SK-N-SH (cell line): ENCODE measurements at regions not wholly inside any gene's neighbourhood (a gene's known extent, or its start where the extent isn't known, plus 50 kb on each side); places are given as distances from the start of the nearest gene placed in this dataset.

Experiments
- CTCF ChIA-PET: fragments of 300-600, 350-600 bp; formaldehyde crosslinking; extraction: SDS; loops from one replicate; lab custom pipeline; 2021; lab: Yijun Ruan, JAX
- POLR2A ChIA-PET: fragments of 350-600 bp; sonication (Branson Sonifier 250); formaldehyde crosslinking; extraction: SDS; loops from one replicate; lab custom pipeline; 2020; ENCODE audit warnings: antibody characterized with exemption, inconsistent platforms; lab: Yijun Ruan, JAX
- DNase-seq: peaks from one replicate; pipeline ENCODE4 v3.0.0; 2012
- H2AFZ ChIP-seq: fragments of 200-600 bp; sonication (generic); 2 replicates; pipeline ENCODE4 v1.8.1; 2016; ENCODE audit warnings: antibody characterized with exemption, mild to moderate bottlenecking, low read depth
- H3F3A ChIP-seq: fragments of 200-600 bp; sonication (generic); replicated peaks from 2 replicates; pipeline ENCODE3; 2016; ENCODE audit warnings: antibody characterized with exemption, mild to moderate bottlenecking; ENCODE audit not compliant: insufficient read depth
- H3K27ac ChIP-seq, 2 experiments: fragments of 200-500 bp in 1 of 2; fragments of 200-600 bp in 1 of 2; sonication (Bioruptor generic) in 1 of 2; sonication (generic), shearing (Covaris generic) in 1 of 2; 2 replicates each; pipeline versions ENCODE4 v1.5.1 to v1.6.1; 2014 to 2016; ENCODE audit warnings: low read depth in 2 of 2, inconsistent platforms in 1 of 2, low read length in 1 of 2, mild to moderate bottlenecking in 1 of 2, mixed read lengths in 1 of 2
- H3K27me3 ChIP-seq: fragments of 200-600 bp; sonication (generic), shearing (Covaris generic); 2 replicates; pipeline ENCODE4 v1.6.1; 2016; ENCODE audit warnings: mixed run types; ENCODE audit not compliant: insufficient read depth
- H3K36me3 ChIP-seq, 2 experiments: fragments of 200-500 bp in 1 of 2; fragments of 200-600 bp in 1 of 2; sonication (Bioruptor generic) in 1 of 2; sonication (generic) in 1 of 2; replicated peaks in 1 of 2; 2 replicates each; pipeline versions ENCODE3 to v1.5.1; 2014 to 2016; ENCODE audit warnings: low read length in 1 of 2, mild to moderate bottlenecking in 1 of 2; ENCODE audit not compliant: insufficient read depth in 2 of 2, control insufficient read depth in 1 of 2
- H3K4me1 ChIP-seq, 2 experiments: fragments of 200-500 bp in 1 of 2; fragments of 200-600 bp in 1 of 2; sonication (Bioruptor generic) in 1 of 2; sonication (generic), shearing (Covaris generic) in 1 of 2; 2 replicates each; pipeline versions ENCODE4 v1.5.1 to v1.6.1; 2014 to 2016; ENCODE audit warnings: low read depth in 1 of 2, low read length in 1 of 2, mixed run types in 1 of 2; ENCODE audit not compliant: insufficient read depth in 2 of 2, control insufficient read depth in 1 of 2
- H3K4me2 ChIP-seq: fragments of 200-600 bp; sonication (generic), shearing (Covaris generic); 2 replicates; pipeline ENCODE4 v1.6.1; 2017; ENCODE audit warnings: mixed run types
- H3K4me3 ChIP-seq, 2 experiments: fragments of 200-500 bp in 1 of 2; fragments of 200-600 bp in 1 of 2; sonication (Bioruptor generic) in 1 of 2; sonication (generic), shearing (Covaris generic) in 1 of 2; 2 replicates each; pipeline versions ENCODE4 v1.5.1 to v1.8.1; 2014 to 2016; ENCODE audit warnings: low read depth in 2 of 2, inconsistent platforms in 1 of 2, low read length in 1 of 2, mild to moderate bottlenecking in 1 of 2, mixed read lengths in 1 of 2, moderate library complexity in 1 of 2
- H3K79me2 ChIP-seq: fragments of 200-600 bp; sonication (generic); 2 replicates; pipeline ENCODE4 v1.8.1; 2017; ENCODE audit warnings: mild to moderate bottlenecking; ENCODE audit not compliant: insufficient read depth
- H3K9ac ChIP-seq: fragments of 200-600 bp; sonication (generic); 2 replicates; pipeline ENCODE4 v1.6.1; 2017; ENCODE audit warnings: mixed run types
- H3K9me2 ChIP-seq: fragments of 200-600 bp; sonication (generic); 2 replicates; pipeline ENCODE4 v1.6.1; 2017; ENCODE audit warnings: mixed run types
- H3K9me3 ChIP-seq: fragments of 200-600 bp; sonication (generic); 2 replicates; pipeline ENCODE4 v1.6.1; 2017; ENCODE audit warnings: mixed run types, mild to moderate bottlenecking, moderate library complexity
- H4K20me1 ChIP-seq: fragments of 200-600 bp; sonication (generic); 2 replicates; pipeline ENCODE4 v1.6.1; 2017; ENCODE audit warnings: mild to moderate bottlenecking, mixed run types; ENCODE audit not compliant: insufficient read depth
- EP300 ChIP-seq, 2 experiments: IDR thresholded peaks; 2 replicates each; pipeline versions ENCODE4 v1.4.0 to v1.6.1; 2012; ENCODE audit warnings: borderline replicate concordance in 1 of 2, low read depth in 1 of 2, low read length in 1 of 2
- FOSL2 ChIP-seq: IDR thresholded peaks from 2 replicates; pipeline ENCODE4 v1.4.0; 2012; ENCODE audit warnings: low read depth, mild to moderate bottlenecking, moderate library complexity, borderline replicate concordance
- GABPA ChIP-seq: IDR thresholded peaks from 2 replicates; pipeline ENCODE4 v1.4.0; 2012; ENCODE audit warnings: low read depth, mild to moderate bottlenecking
- GATA2 ChIP-seq: sonication (generic); formaldehyde crosslinking; IDR thresholded peaks from 2 replicates; pipeline ENCODE4 v1.5.0; 2020; ENCODE audit warnings: mild to moderate bottlenecking, missing genetic modification reagents
- JUND ChIP-seq: IDR thresholded peaks from 2 replicates; pipeline ENCODE4 v1.4.0; 2012
- MEF2A ChIP-seq: IDR thresholded peaks from 2 replicates; pipeline ENCODE4 v1.4.0; 2012; ENCODE audit warnings: low read depth, borderline replicate concordance
- MXI1 ChIP-seq: IDR thresholded peaks from 2 replicates; pipeline ENCODE4 v1.6.1; 2012; ENCODE audit warnings: mild to moderate bottlenecking, low read depth, low read length, improper control_type of control experiment
- NRF1 ChIP-seq: IDR thresholded peaks from 2 replicates; pipeline ENCODE4 v1.6.1; 2012; ENCODE audit warnings: low read depth, mild to moderate bottlenecking, low read length
- RAD21 ChIP-seq: IDR thresholded peaks from 2 replicates; pipeline ENCODE4 v1.6.1; 2012; ENCODE audit warnings: mild to moderate bottlenecking, low read length
- RCOR1 ChIP-seq: fragments of 150-350 bp; IDR thresholded peaks from 2 replicates; pipeline ENCODE4 v1.6.1; 2017; ENCODE audit warnings: antibody characterized with exemption, low read length
- RFX5 ChIP-seq: IDR thresholded peaks from 2 replicates; pipeline ENCODE4 v1.6.1; 2012; ENCODE audit warnings: mild to moderate bottlenecking, improper control_type of control experiment, low read length
- RXRA ChIP-seq: IDR thresholded peaks from 2 replicates; pipeline ENCODE4 v1.4.0; 2012; ENCODE audit warnings: low read depth, mild to moderate bottlenecking, borderline replicate concordance
- SIN3A ChIP-seq: IDR thresholded peaks from 2 replicates; pipeline ENCODE4 v1.6.1; 2012; ENCODE audit warnings: low read depth, mild to moderate bottlenecking, low read length, moderate library complexity, borderline replicate concordance
- TEAD4 ChIP-seq: IDR thresholded peaks from 2 replicates; pipeline ENCODE4 v1.4.0; 2012; ENCODE audit warnings: mild to moderate bottlenecking, borderline replicate concordance; ENCODE audit not compliant: insufficient read depth
- WGBS: methylation state at CpG from one replicate; pipeline ENCODE4 v1.1.6; 2017; ENCODE audit warnings: low lambda C conversion rate; 5-methylcytosine and 5-hydroxymethylcytosine counted together
- TF ChIP-seq, protein P1 (sequence below): fragments of 200-600 bp; sonication (generic); IDR thresholded peaks from 2 replicates; pipeline ENCODE4 v1.6.1; 2017; ENCODE audit warnings: antibody characterized with exemption, mild to moderate bottlenecking, moderate library complexity
- TF ChIP-seq, protein P2 (sequence below): IDR thresholded peaks from 2 replicates; pipeline ENCODE4 v1.4.0; 2012; ENCODE audit warnings: low read depth, borderline replicate concordance
- TF ChIP-seq, protein P3 (sequence below): IDR thresholded peaks from 2 replicates; pipeline ENCODE4; 2012
- TF ChIP-seq, protein P4 (sequence below): IDR thresholded peaks from 2 replicates; pipeline ENCODE4 v1.6.1; 2012; ENCODE audit warnings: mild to moderate bottlenecking, low read depth, low read length, moderate library complexity
- TF ChIP-seq, protein P5 (sequence below): fragments of 150-350 bp; IDR thresholded peaks from 2 replicates; pipeline ENCODE4 v1.6.1; 2016; ENCODE audit warnings: mild to moderate bottlenecking, low read depth, low read length
- TF ChIP-seq, protein P6 (sequence below): IDR thresholded peaks from 2 replicates; pipeline ENCODE4 v1.4.0; 2012; ENCODE audit warnings: low read depth

DNA sequence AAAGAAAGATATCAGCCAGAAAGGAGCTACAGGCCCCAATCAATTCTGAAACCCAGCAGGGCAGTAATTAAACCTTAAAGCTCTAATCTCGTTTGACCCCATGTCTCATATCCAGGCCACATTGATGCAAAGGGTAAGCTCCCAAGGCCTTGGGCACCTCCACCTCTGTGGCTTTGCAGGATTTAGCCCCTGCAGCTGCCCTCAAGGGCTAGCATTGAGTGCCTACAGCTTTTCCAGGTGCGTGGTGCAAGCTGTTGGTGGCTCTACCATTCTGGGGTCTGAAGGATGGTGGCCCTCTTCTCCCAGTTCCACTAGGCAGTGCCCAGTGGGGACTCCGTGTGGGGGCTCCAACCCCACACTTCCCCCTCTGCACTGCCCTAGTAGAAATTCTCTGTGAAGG, 429.9 kb downstream of the NPHP4 start:
- Histone ChIP-seq H2AFZ (no peak overlapping the region), H3K4me3 (no peak overlapping the region), H4K20me1 (no peaks in the 10 kb centered on the region), H3F3A (no peaks in the 10 kb centered on the region)
- TF ChIP-seq TEAD4: no peak
- TF ChIP-seq, protein P1, sequence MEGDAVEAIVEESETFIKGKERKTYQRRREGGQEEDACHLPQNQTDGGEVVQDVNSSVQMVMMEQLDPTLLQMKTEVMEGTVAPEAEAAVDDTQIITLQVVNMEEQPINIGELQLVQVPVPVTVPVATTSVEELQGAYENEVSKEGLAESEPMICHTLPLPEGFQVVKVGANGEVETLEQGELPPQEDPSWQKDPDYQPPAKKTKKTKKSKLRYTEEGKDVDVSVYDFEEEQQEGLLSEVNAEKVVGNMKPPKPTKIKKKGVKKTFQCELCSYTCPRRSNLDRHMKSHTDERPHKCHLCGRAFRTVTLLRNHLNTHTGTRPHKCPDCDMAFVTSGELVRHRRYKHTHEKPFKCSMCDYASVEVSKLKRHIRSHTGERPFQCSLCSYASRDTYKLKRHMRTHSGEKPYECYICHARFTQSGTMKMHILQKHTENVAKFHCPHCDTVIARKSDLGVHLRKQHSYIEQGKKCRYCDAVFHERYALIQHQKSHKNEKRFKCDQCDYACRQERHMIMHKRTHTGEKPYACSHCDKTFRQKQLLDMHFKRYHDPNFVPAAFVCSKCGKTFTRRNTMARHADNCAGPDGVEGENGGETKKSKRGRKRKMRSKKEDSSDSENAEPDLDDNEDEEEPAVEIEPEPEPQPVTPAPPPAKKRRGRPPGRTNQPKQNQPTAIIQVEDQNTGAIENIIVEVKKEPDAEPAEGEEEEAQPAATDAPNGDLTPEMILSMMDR: no peak
- no peak for TF ChIP-seq GATA2 (CRISPR knock-in tag)
- TF ChIP-seq, protein P2, sequence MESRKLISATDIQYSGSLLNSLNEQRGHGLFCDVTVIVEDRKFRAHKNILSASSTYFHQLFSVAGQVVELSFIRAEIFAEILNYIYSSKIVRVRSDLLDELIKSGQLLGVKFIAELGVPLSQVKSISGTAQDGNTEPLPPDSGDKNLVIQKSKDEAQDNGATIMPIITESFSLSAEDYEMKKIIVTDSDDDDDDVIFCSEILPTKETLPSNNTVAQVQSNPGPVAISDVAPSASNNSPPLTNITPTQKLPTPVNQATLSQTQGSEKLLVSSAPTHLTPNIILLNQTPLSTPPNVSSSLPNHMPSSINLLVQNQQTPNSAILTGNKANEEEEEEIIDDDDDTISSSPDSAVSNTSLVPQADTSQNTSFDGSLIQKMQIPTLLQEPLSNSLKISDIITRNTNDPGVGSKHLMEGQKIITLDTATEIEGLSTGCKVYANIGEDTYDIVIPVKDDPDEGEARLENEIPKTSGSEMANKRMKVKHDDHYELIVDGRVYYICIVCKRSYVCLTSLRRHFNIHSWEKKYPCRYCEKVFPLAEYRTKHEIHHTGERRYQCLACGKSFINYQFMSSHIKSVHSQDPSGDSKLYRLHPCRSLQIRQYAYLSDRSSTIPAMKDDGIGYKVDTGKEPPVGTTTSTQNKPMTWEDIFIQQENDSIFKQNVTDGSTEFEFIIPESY: no peak
- no peak for TF ChIP-seq FOSL2
- TF ChIP-seq, protein P3, sequence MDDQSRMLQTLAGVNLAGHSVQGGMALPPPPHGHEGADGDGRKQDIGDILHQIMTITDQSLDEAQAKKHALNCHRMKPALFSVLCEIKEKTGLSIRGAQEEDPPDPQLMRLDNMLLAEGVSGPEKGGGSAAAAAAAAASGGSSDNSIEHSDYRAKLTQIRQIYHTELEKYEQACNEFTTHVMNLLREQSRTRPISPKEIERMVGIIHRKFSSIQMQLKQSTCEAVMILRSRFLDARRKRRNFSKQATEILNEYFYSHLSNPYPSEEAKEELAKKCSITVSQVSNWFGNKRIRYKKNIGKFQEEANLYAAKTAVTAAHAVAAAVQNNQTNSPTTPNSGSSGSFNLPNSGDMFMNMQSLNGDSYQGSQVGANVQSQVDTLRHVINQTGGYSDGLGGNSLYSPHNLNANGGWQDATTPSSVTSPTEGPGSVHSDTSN: no peak
- no peak for TF ChIP-seq RCOR1
- no peak for TF ChIP-seq MXI1
- no peak for TF ChIP-seq RAD21
- TF ChIP-seq, protein P4, sequence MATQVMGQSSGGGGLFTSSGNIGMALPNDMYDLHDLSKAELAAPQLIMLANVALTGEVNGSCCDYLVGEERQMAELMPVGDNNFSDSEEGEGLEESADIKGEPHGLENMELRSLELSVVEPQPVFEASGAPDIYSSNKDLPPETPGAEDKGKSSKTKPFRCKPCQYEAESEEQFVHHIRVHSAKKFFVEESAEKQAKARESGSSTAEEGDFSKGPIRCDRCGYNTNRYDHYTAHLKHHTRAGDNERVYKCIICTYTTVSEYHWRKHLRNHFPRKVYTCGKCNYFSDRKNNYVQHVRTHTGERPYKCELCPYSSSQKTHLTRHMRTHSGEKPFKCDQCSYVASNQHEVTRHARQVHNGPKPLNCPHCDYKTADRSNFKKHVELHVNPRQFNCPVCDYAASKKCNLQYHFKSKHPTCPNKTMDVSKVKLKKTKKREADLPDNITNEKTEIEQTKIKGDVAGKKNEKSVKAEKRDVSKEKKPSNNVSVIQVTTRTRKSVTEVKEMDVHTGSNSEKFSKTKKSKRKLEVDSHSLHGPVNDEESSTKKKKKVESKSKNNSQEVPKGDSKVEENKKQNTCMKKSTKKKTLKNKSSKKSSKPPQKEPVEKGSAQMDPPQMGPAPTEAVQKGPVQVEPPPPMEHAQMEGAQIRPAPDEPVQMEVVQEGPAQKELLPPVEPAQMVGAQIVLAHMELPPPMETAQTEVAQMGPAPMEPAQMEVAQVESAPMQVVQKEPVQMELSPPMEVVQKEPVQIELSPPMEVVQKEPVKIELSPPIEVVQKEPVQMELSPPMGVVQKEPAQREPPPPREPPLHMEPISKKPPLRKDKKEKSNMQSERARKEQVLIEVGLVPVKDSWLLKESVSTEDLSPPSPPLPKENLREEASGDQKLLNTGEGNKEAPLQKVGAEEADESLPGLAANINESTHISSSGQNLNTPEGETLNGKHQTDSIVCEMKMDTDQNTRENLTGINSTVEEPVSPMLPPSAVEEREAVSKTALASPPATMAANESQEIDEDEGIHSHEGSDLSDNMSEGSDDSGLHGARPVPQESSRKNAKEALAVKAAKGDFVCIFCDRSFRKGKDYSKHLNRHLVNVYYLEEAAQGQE: no peak
- TF ChIP-seq GABPA: no peak
- TF ChIP-seq, protein P5, sequence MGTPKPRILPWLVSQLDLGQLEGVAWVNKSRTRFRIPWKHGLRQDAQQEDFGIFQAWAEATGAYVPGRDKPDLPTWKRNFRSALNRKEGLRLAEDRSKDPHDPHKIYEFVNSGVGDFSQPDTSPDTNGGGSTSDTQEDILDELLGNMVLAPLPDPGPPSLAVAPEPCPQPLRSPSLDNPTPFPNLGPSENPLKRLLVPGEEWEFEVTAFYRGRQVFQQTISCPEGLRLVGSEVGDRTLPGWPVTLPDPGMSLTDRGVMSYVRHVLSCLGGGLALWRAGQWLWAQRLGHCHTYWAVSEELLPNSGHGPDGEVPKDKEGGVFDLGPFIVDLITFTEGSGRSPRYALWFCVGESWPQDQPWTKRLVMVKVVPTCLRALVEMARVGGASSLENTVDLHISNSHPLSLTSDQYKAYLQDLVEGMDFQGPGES: no peak
- TF ChIP-seq NRF1: no peak
- TF ChIP-seq JUND: no peak
- no peak for TF ChIP-seq SIN3A
- no peak for TF ChIP-seq RFX5
- TF ChIP-seq EP300 (IDR thresholded peaks at IDR 0.05; ENCODE audit: borderline replicate concordance in 1 of 2, low read depth in 1 of 2, low read length in 1 of 2): no peak
- no peak for TF ChIP-seq RXRA
- TF ChIP-seq, protein P6, sequence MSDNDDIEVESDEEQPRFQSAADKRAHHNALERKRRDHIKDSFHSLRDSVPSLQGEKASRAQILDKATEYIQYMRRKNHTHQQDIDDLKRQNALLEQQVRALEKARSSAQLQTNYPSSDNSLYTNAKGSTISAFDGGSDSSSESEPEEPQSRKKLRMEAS: no peak
- TF ChIP-seq MEF2A: no peak
- TF ChIP-seq, all 33 proteins: peak for 0
- H3K36me3 ChIP-seq: no peaks in the 10 kb centered on the region
- no peak for DNase-seq
- H3K9me3 ChIP-seq: no peaks in the 10 kb centered on the region
- no peaks in the 10 kb centered on the region for H3K27me3 ChIP-seq
- no peak overlapping the region for H3K9ac ChIP-seq
- WGBS: 10% methylated on average over 3 of the region's 3 CpGs
- H3K27ac ChIP-seq: no peak overlapping the region
- no peak overlapping the region for H3K4me2 ChIP-seq
- peaks cover 0 to 8% of the 10 kb centered on the region in 2 experiments; a peak in 1 of 4 replicates for H3K4me1 ChIP-seq
- CTCF ChIA-PET: no interaction called here
- no peaks in the 10 kb centered on the region for H3K9me2 ChIP-seq
- H3K79me2 ChIP-seq: no peaks in the 10 kb centered on the region
- POLR2A ChIA-PET: interaction anchor here (0.6 kb wide), 1 partner anchor 935 kb away, joined by 3 read pairs; no protein-coding TSS in a partner anchor
